NOMO-1 (cell line): ENCODE measurements at regions not wholly inside any gene's neighbourhood (a gene's known extent, or its start where the extent isn't known, plus 50 kb on each side); places are given as distances from the start of the nearest gene placed in this dataset.
"Not testable (repeated sequence)": the region's sequence is repeated elsewhere in the genome, so short reads cannot be mapped to it uniquely, and the experiment has no call there.

ENCODE experiments used
- DNase-seq, 2 experiments: peaks; one replicate each; lab custom pipeline; 2025; ENCODE audit not compliant: unreplicated experiment in 2 of 2; lab: John Stamatoyannopoulos, UW

DNA sequence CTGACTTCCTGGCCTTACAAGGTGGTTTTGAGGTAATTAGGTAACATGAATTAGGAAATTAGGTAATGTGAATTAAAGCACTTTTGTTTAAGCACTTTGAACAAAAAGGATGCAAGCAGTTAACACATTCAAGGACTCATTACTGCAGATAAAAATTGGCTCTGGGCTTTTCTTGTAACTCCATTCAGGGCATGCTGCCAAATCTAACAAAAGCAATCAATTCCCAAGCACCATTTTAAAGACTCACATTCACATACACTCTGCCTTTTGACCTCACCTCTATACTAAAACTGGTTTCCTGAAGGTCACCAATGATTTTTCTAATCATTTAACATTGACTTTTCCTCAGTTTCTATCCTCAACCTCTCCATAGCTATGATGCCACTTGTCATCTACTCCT lies 251.2 kb upstream of the RHOBTB1 start:
- DNase-seq: no peak

GRCh38 chr10:61192589-61192988 lies 248.6 kb upstream of the RHOBTB1 start:
- DNase-seq: not testable (repeated sequence)

GRCh38 chr10:61192042-61192441 lies 248.1 kb upstream of the RHOBTB1 start:
- DNase-seq: no peak

GRCh38 chr10:61189912-61190311 lies 245.9 kb upstream of the RHOBTB1 start:
- DNase-seq: no peak

DNA sequence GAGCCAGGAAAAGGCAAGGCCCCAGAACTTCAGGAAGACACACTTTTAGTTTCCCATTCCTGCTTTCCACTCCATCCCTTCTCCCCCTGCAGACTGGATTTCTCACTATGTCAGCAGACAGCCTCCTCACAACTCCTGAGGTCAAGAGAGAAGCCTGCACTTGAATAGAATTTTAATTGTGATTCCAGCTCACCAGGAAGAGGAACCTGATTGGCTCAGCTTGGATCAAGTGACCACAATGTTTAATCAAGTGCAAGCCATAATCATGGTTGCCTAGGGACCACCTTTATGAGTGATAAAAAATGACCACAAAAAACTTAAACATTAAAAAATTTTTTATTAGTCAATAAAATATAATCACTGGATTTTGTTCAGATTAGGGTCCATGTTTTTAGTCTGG lies 244.7 kb upstream of the RHOBTB1 start:
- no peak for DNase-seq

DNA sequence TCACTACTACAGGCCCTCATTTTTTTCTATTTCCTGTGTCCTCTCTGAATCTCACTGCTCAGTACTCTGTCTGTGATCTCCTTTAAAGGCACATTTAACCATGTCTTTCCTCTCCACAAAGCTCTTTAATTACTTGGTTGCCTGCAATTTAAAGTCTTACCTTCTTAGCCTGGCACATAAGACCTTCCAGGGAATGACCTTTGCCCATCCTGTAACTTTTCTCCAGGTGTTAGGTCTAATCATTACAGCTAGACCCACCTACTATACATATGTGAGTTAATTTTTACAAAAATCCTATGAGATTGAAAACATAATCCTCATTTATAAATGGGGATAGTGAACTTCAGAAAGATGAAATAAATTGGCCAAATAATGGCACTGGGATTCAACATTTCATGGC lies 244.1 kb upstream of the RHOBTB1 start:
- no peak for DNase-seq

GRCh38 chr10:61187601-61188000 lies 243.6 kb upstream of the RHOBTB1 start:
- no peak for DNase-seq

GRCh38 chr10:61186408-61186807 lies 242.4 kb upstream of the RHOBTB1 start:
- DNase-seq: no peak

GRCh38 chr10:61184429-61184828 lies 240.4 kb upstream of the RHOBTB1 start:
- no peak for DNase-seq

DNA sequence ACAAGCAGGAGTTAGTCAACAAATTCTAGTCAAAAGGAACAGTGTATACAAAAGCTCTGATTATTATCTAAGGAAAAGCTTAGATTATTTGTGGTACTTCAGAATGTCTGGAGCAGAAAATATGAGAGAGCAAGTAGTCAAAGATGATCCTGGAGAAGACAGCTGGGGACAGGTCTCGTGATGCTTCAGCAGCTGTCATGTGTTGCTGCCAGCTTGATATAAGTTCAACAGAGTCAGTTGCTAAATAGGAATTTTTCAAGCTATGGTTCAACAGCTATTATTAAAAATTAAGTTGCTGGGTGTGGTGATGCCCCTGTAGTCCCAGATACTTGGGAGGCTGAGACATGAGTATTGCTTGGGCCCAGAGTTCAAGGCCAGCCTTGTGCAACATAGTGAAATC lies 240.0 kb upstream of the RHOBTB1 start:
- DNase-seq: no peak

- DNase-seq: no peak
Observed at GRCh38 chr10:61181832-61182231, 237.8 kb upstream of the RHOBTB1 start.

DNA sequence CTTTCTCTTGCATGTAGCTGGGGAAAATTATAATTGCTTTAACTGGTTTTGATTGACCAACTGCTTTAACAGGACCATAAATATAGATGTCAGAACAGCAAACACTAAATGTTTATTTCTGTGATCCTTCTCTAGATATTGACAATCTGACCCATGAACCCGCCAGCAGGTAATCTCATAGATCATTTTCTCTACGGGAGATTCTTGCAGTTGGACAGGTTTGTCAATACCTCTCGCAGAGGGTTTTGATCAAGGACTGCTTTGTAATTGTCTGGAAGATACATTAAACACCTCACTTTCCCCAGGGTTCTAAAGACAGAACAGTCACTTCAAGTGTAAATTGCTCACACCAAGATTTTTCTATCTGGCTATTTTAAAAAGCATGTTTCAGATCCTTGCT lies 235.8 kb upstream of the RHOBTB1 start:
- DNase-seq: no peak

DNA sequence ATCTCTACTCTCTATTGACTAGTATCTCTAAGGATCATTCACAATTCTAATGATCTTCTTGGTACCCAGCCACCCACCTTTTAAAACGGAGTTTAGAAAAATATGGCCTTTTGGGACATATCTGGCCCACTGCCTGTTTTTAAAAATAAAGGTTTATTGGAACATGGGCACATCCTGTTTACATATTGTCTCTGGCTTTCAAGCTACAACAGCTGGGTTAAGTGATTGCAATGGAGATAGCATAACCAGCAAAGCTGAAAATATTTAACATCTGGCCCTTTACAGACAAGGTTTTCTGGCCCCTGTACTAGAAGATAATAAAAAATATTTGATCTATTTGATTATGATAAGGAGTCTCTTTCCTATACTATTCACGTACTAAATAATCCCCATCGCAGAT lies 232.4 kb upstream of the RHOBTB1 start:
- DNase-seq: no peak

- DNase-seq: no peak
Observed at GRCh38 chr10:61175316-61175715, 231.3 kb upstream of the RHOBTB1 start.

DNA sequence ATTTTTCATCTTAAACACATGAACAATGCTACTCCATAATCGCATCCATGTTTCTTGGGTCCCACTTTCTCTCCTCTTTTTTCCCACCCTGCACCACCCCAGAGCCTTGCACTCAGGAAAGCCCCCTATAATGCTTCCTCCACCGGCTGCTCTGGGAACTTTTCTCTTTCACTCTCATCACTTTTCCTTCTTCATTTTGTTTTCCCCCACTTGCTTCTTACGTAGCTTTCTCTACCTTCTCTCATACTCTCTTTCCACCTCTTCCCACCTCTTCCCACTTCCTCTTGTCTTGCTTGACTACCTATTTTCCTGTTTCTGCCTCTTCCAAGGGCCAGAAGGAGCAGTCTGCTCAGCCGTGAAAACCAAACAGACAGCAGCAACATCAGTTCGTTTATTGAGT lies 229.5 kb upstream of the RHOBTB1 start:
- no peak for DNase-seq

DNA sequence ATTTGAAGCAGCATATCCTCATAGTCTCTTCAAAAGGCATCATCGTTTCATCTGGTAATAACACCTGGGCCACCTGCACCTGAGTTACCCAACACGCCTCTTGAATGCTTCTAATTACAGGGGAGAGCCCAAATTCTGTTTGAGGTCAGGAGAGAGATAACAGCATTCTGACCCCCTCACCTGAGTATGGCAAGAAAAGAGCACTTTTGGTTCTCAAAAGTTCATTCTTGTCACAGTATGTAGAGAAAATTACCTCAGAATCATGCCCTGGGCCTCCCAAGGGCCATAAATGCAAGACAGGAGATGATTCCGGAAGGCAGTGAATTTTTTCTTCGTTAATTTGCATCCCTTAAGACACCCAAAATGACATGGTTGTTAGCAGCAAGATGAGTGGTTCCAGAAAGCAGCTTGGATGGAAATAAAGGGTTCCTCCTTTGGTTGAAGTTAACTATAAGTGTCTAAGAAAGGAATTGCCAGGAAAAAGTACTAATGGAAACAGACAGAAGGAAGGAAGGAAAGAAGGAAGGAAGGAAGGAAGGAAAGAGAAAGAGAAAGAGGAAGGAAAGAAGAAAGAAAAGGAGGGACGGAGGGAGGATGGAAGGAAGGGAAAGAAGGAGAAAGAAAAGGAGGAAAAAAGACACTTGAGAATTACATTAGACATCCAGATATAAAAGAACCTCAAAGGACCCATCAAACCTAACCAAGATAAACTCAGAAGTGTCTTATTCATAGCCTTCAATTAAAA lies 228.4 kb upstream of the RHOBTB1 start:
- DNase-seq: no peak

GRCh38 chr10:61170594-61170993 lies 226.6 kb upstream of the RHOBTB1 start:
- no peak for DNase-seq

- DNase-seq: no peak
Observed at GRCh38 chr10:61169294-61169693, 225.3 kb upstream of the RHOBTB1 start.

DNA sequence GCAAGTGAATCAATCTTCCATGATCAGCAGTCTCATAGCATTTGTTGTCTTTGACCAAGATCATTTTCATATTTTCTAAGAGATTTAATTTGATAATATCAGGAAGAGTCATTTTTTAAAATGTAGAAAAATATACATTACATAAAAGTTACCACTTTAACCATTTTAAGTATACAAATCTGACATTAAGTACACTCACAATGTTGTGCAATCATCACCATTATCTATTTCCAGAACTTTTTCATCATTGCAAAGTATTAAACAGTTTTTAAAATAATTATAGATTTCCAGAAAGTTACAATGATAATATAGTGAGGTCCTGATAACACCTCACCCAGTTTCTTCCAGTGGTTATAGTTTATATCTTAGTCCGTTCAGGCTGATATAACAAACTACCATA lies 222.5 kb upstream of the RHOBTB1 start:
- DNase-seq: no peak

DNA sequence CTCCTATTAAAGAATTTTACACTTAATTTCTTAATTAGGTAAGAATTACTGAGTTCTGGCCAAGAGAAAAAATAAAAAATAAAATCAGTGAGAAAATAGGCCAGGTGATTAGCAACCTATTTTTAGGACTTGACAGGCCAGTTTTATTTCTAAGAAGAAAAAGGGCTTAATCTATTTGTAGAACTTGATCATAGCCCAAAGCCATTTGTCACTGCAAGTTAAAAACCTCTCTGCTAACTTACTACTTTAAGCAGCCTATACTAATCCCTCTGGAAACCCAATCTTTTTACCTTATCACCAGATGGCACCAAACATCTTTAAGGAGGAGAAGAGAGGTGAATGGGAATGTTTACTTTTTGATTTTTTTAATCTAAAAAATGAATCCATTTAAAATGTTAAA lies 222.1 kb upstream of the RHOBTB1 start:
- DNase-seq: no peak

DNA sequence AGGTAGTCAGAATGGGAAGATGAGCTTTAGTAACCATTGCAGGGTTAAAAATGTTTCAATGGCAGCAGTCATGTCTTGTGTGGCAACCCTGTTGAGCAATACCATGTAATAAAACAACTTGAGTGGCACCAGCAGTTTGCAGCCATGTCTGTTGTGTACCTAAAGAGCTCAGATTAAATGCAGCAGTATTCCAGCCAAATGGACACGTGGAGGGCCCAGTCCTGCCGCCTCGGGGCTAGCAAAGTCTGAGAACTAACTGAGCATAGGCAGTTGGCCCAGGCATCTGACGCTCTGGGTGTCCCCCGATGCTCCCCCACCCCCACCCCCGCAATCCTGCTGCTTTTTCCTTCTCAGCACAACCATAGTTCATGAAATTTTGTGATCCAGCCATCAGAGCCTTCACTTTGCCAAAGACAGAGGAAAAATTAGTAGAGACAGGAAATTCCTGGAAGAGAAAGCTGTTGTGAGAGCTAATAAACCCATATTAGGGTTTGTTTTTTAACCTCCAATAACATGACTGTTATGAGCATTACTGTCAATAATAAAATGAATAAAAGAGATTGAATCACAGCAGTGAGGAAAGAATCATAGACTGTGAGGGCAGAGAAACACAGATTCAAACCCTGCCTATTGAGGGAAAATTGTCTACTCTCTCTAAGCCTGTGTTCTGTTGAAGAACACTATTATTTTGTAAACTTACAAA lies 220.6 kb upstream of the RHOBTB1 start:
- peak; percentile 49 to 68 for DNase-seq

DNA sequence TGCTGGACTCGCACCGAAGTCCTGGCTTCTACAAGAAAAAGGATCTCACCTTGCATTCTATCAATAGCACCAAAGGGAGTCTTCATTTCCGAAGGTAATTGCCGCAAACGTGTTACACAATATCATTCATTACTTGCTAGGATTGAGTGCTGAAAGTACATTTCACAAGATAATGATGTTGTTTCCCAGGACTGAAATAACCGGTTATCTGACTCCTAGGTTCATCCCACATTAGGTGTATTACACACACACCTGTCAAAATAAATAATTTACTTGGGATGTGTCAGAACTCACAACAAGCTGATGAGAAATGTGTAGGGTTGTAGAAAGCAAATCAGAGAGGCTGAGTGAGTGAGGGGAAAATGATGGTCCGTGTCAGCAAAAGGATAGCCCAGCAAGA lies 219.4 kb upstream of the RHOBTB1 start:
- peak in 1 of 2 experiments; percentile 2 for DNase-seq
